Stimulated activated CD4-positive, alpha-beta T cell treated with anti-CD3 and anti-CD28 coated beads, Interleukin-15, amount 100 ng/mL, for 1 hour (primary cell): ENCODE measurements at regions not wholly inside any gene's neighbourhood (a gene's known extent, or its start where the extent isn't known, plus 50 kb on each side); places are given as distances from the start of the nearest gene placed in this dataset.

Experiments
- DNase-seq, 2 donors: peaks; one replicate each; pipeline ENCODE4 v3.0.0-alpha.2; 2020; ENCODE audit warnings: low read depth in 1 of 2, low spot score in 1 of 2

- DNase-seq, result no peak
Measured at GRCh38 chr2:230640540-230641011, 72.1 kb upstream of the CAB39 start.

- no peak for DNase-seq
Measured at GRCh38 chr2:230642966-230643365, 69.7 kb upstream of the CAB39 start.

- peak in 1 of 2 donors; percentile 43 for DNase-seq
Measured at GRCh38 chr2:230643576-230644291, 68.9 kb upstream of the CAB39 start.

- no peak for DNase-seq
Measured at GRCh38 chr2:230644356-230644935, 68.2 kb upstream of the CAB39 start.

- no peak for DNase-seq
Measured at GRCh38 chr2:230648356-230648755, 64.3 kb upstream of the CAB39 start.

GRCh38 chr2:230650585-230651137 lies 62.0 kb upstream of the CAB39 start:
- no peak for DNase-seq

GRCh38 chr2:230654057-230654456 lies 58.6 kb upstream of the CAB39 start:
- no peak for DNase-seq

GRCh38 chr2:230657462-230657861 lies 55.2 kb upstream of the CAB39 start:
- DNase-seq, result no peak

- DNase-seq, result no peak
Measured at GRCh38 chr2:230657906-230658305, 54.7 kb upstream of the CAB39 start.

- DNase-seq, result no peak
Measured at GRCh38 chr2:230658577-230658876, 54.1 kb upstream of the CAB39 start.

GRCh38 chr2:230658877-230659652 lies 53.6 kb upstream of the CAB39 start:
- DNase-seq, result peak in 1 of 2 donors; percentile 54

- DNase-seq, result no peak
Measured at GRCh38 chr2:230660294-230661060, 52.2 kb upstream of the CAB39 start.

- DNase-seq, result no peak
Measured at GRCh38 chr2:230661072-230661957, 51.3 kb upstream of the CAB39 start.
